GM10248 (cell line): ENCODE measurements at regions not wholly inside any gene's neighbourhood (a gene's known extent, or its start where the extent isn't known, plus 50 kb on each side); places are given as distances from the start of the nearest gene placed in this dataset.

Experiments used
- CTCF ChIA-PET: fragments of 300-600 bp; sonication (Branson Sonifier 250); formaldehyde crosslinking; extraction: SDS; loops from one replicate; lab custom pipeline; 2021; ENCODE audit warnings: antibody characterized with exemption; lab: Yijun Ruan, JAX
- POLR2A ChIA-PET: fragments of 350-650 bp; sonication (Branson Sonifier 250); formaldehyde crosslinking; extraction: SDS; loops from one replicate; lab custom pipeline; 2020; ENCODE audit warnings: antibody characterized with exemption; lab: Yijun Ruan, JAX
- DNase-seq: peaks from one replicate; pipeline ENCODE4 v3.0.0; 2012; ENCODE audit errors: extremely low spot score
- CTCF ChIP-seq: IDR thresholded peaks from 2 replicates; pipeline ENCODE4 v1.5.1; 2012; ENCODE audit warnings: mild to moderate bottlenecking, low read depth; ENCODE audit errors: extremely low read depth, missing control alignments, control extremely low read depth

GRCh38 chr22:47854251-47854650, 1091.8 kb downstream of the TBC1D22A start:
- ChIA-PET POLR2A (no interaction called here), CTCF (no interaction called here)
- no peak for DNase-seq
- TF ChIP-seq CTCF: no peak

GRCh38 chr22:47853750-47854149, 1091.3 kb downstream of the TBC1D22A start:
- POLR2A ChIA-PET: no interaction called here
- no peak for DNase-seq
- CTCF ChIA-PET: no interaction called here
- no peak for TF ChIP-seq CTCF

- no peak for TF ChIP-seq CTCF
- no peak for DNase-seq
- ChIA-PET CTCF (no interaction called here), POLR2A (no interaction called here)
Observed at GRCh38 chr22:47851586-47851985, 1089.1 kb downstream of the TBC1D22A start.

- TF ChIP-seq CTCF: no peak
- ChIA-PET POLR2A (no interaction called here), CTCF (no interaction called here)
- no peak for DNase-seq
Observed at GRCh38 chr22:47850644-47851151, 1088.2 kb downstream of the TBC1D22A start.

- POLR2A ChIA-PET: no interaction called here
- TF ChIP-seq CTCF: no peak
- CTCF ChIA-PET: no interaction called here
- no peak for DNase-seq
Observed at GRCh38 chr22:47849576-47849975, 1087.1 kb downstream of the TBC1D22A start.

- CTCF ChIA-PET: no interaction called here
- no peak for DNase-seq
- TF ChIP-seq CTCF: no peak
- POLR2A ChIA-PET: no interaction called here
Observed at GRCh38 chr22:47848184-47848920, 1085.9 kb downstream of the TBC1D22A start.
